IMR-90 (cell line): ENCODE measurements at regions not wholly inside any gene's neighbourhood (a gene's known extent, or its start where the extent isn't known, plus 50 kb on each side); places are given as distances from the start of the nearest gene placed in this dataset.

Experiments used
- BHLHE40 ChIP-seq: fragments of 150-350 bp; IDR thresholded peaks from 2 replicates; pipeline ENCODE4 v1.6.1; 2016; ENCODE audit warnings: mild to moderate bottlenecking, low read depth, low read length
- CTCF ChIP-seq: conservative IDR thresholded peaks from 2 replicates; pipeline ENCODE4 v1.5.1; 2012; ENCODE audit warnings: mild to moderate bottlenecking, low read depth, low read length, improper control_type of control experiment
- ELK1 ChIP-seq: fragments of 150-350 bp; IDR thresholded peaks from 2 replicates; pipeline ENCODE4 v1.6.1; 2016; ENCODE audit warnings: low read depth, mild to moderate bottlenecking, low read length, moderate library complexity, borderline replicate concordance
- FOS ChIP-seq: fragments of 150-350 bp; IDR thresholded peaks from 2 replicates; pipeline ENCODE4 v1.6.1; 2016; ENCODE audit warnings: low read depth, low read length
- MAZ ChIP-seq: IDR thresholded peaks from 2 replicates; pipeline ENCODE4 v1.6.1; 2012; ENCODE audit warnings: low read depth, mild to moderate bottlenecking, low read length, improper control_type of control experiment, moderate library complexity, borderline replicate concordance
- NFE2L2 ChIP-seq: fragments of 150-350 bp; IDR thresholded peaks from 2 replicates; pipeline ENCODE4 v1.6.1; 2016; ENCODE audit warnings: low read depth, mild to moderate bottlenecking, low read length
- POLR2A ChIP-seq: IDR thresholded peaks from 2 replicates; pipeline ENCODE4 v1.6.1; 2012; ENCODE audit warnings: mild to moderate bottlenecking, low read depth, low read length
- RCOR1 ChIP-seq: IDR thresholded peaks from 2 replicates; pipeline ENCODE4 v1.6.1; 2012; ENCODE audit warnings: mild to moderate bottlenecking, low read length, improper control_type of control experiment; ENCODE audit not compliant: insufficient replicate concordance
- RFX5 ChIP-seq: IDR thresholded peaks from 2 replicates; pipeline ENCODE4 v1.8.0; 2012; ENCODE audit warnings: low read depth, mild to moderate bottlenecking, low read length, moderate library complexity
- SMC3 ChIP-seq: fragments of 150-350 bp; IDR thresholded peaks from 2 replicates; pipeline ENCODE4 v1.6.1; 2016; ENCODE audit warnings: low read depth, mild to moderate bottlenecking, antibody characterized with exemption, low read length, moderate library complexity
- USF2 ChIP-seq: fragments of 150-350 bp; IDR thresholded peaks from 2 replicates; pipeline ENCODE4 v1.6.1; 2017; ENCODE audit warnings: mild to moderate bottlenecking, antibody characterized with exemption, low read length, low read depth

- TF ChIP-seq RCOR1 (no peak), POLR2A (no peak), CTCF (no peak), BHLHE40 (no peak), USF2 (no peak), RFX5 (no peak), FOS (0 out of 2 replicates have a peak, but pooled peaks have one; percentile 8), MAZ (no peak), NFE2L2 (no peak), ELK1 (no peak), SMC3 (no peak)
Observed at GRCh38 chrX:109847257-109848187, 114.5 kb upstream of the ACSL4 start.
